ENCODE measurements at regions not wholly inside any gene's neighbourhood (a gene's known extent, or its start where the extent isn't known, plus 50 kb on each side); places are given as distances from the start of the nearest gene placed in this dataset.

- TF ChIP-seq EZH2 (IDR thresholded peaks at IDR 0.05; ENCODE audit: low read length, missing control alignments) (no peak), CTCF (conservative IDR thresholded peaks at IDR 0.05 in 1 of 2, IDR thresholded peaks at IDR 0.05 in 1 of 2; ENCODE audit: low read depth in 1 of 2, low read length in 2 of 2) (no peak)
These were observed 133.7 kb downstream of the BRMS1L start for GRCh38 chr14:35959835-35960234.

All from fibroblast of lung (primary cell).